ENCODE measurements at regions not wholly inside any gene's neighbourhood (a gene's known extent, or its start where the extent isn't known, plus 50 kb on each side); places are given as distances from the start of the nearest gene placed in this dataset.

GRCh38 chr15:39332846-39333245, 248.0 kb upstream of the THBS1 start:
- H3K4me1 ChIP-seq (ENCODE audit: control insufficient read depth in 1 of 2, insufficient read depth in 2 of 2, low read length in 2 of 2): peaks cover 65 to 77% of the 10 kb centered on the region in 2 donors

DNA sequence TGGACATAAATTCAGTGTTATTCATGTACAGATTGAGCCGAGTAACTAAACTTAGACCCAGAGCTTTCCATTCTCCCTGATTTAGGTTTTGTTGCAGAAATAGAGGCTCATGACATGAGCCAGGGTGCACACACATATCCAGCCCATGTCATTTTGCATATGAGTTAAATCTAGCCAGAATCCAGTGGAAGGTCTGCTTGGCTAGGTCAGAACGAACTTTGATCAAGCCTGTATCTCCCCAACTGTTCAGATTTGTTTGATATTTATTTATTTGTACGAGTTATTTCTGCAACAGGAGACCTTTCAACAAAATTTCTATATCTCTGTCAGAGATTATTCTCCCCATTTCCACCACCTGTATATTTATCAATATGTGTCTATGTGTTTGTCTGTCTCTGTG, 247.5 kb upstream of the THBS1 start:
- H3K36me3 Mint-ChIP-seq: peaks cover 0 to 3% of the 10 kb centered on the region in 2 donors
- peaks cover 59 to 72% of the 10 kb centered on the region in 2 donors for H3K4me1 ChIP-seq (ENCODE audit: control insufficient read depth in 1 of 2, insufficient read depth in 2 of 2, low read length in 2 of 2)
- H3K27me3 ChIP-seq (ENCODE audit: control insufficient read depth in 2 of 2, insufficient read depth in 2 of 2, low read length in 2 of 2): no peaks in the 10 kb centered on the region
- no peaks in the 10 kb centered on the region for H4K20me1 ChIP-seq (ENCODE audit: insufficient read depth, low read length)
- H3K9me3 ChIP-seq (replicated peaks in 1 of 2; ENCODE audit: control insufficient read depth in 1 of 2, insufficient read depth in 1 of 2, low read length in 2 of 2): no peaks in the 10 kb centered on the region
- no peak overlapping the region for H3K4me3 ChIP-seq (replicated peaks in 1 of 3; ENCODE audit: low read depth in 2 of 3, low read length in 3 of 3)
- H3K79me2 ChIP-seq (ENCODE audit: insufficient read depth, low read length): no peaks in the 10 kb centered on the region
- H3K27ac ChIP-seq (ENCODE audit: low read depth in 1 of 2, low read length in 2 of 2): peak overlapping the region in 1 of 2 donors; percentile 90
- peak overlapping the region in 5 of 7 donors; percentile 8 to 99 (median 95) for H3K27ac Mint-ChIP-seq
- TF ChIP-seq CTCF (IDR thresholded peaks at IDR 0.05): no peak
- no peak overlapping the region for H2AFZ ChIP-seq (ENCODE audit: insufficient read depth, low read depth, low read length, poor library complexity, severe bottlenecking)
- H3K36me3 ChIP-seq (replicated peaks in 1 of 2; ENCODE audit: control insufficient read depth in 1 of 2, insufficient read depth in 2 of 2, low read length in 2 of 2): no peaks in the 10 kb centered on the region
- no peak for DNase-seq
- H3K4me1 Mint-ChIP-seq: peaks cover 81% of the 10 kb centered on the region
- H3K27me3 Mint-ChIP-seq (ENCODE audit: low read depth in 3 of 3): peaks cover 0 to 2% (median 0%) of the 10 kb centered on the region in 3 donors
- intact Hi-C loops (cut with micrococcal nuclease): no loop called here
- H3K4me3 Mint-ChIP-seq: no peak overlapping the region
- no peak overlapping the region for H3K9ac ChIP-seq (ENCODE audit: insufficient read depth, low read length, poor library complexity, severe bottlenecking)
- no peak overlapping the region for H3K4me2 ChIP-seq (replicated peaks; ENCODE audit: extremely low read depth, low read length, poor library complexity, severe bottlenecking)
- no CpG with 5 or more reads among the region's 3 CpGs for WGBS (ENCODE audit: insufficient coverage)
- peaks cover 0 to 2% (median 0%) of the 10 kb centered on the region in 7 donors for H3K9me3 Mint-ChIP-seq

More at GRCh38 chr15:39332846-39333245, 248.0 kb upstream of the THBS1 start:
- H3K36me3 Mint-ChIP-seq: peaks cover 0 to 3% of the 10 kb centered on the region in 2 donors
- H3K4me2 ChIP-seq (replicated peaks; ENCODE audit: extremely low read depth, low read length, poor library complexity, severe bottlenecking): no peak overlapping the region
- intact Hi-C loops (cut with micrococcal nuclease): no loop called here
- H3K9me3 Mint-ChIP-seq: peaks cover 0 to 1% (median 0%) of the 10 kb centered on the region in 7 donors
- H3K27me3 ChIP-seq (ENCODE audit: control insufficient read depth in 2 of 2, insufficient read depth in 2 of 2, low read length in 2 of 2): no peaks in the 10 kb centered on the region
- H3K9ac ChIP-seq (ENCODE audit: insufficient read depth, low read length, poor library complexity, severe bottlenecking): no peak overlapping the region
- H3K4me1 Mint-ChIP-seq: peaks cover 87% of the 10 kb centered on the region
- 94% methylated on average over 3 of the region's 5 CpGs for WGBS (ENCODE audit: insufficient coverage)
- H3K27me3 Mint-ChIP-seq (ENCODE audit: low read depth in 3 of 3): peaks cover 0 to 2% (median 0%) of the 10 kb centered on the region in 3 donors
- H3K4me3 Mint-ChIP-seq: no peak overlapping the region
- no peaks in the 10 kb centered on the region for H4K20me1 ChIP-seq (ENCODE audit: insufficient read depth, low read length)
- H3K79me2 ChIP-seq (ENCODE audit: insufficient read depth, low read length): no peaks in the 10 kb centered on the region
- DNase-seq: no peak
- no peaks in the 10 kb centered on the region for H3K9me3 ChIP-seq (replicated peaks in 1 of 2; ENCODE audit: control insufficient read depth in 1 of 2, insufficient read depth in 1 of 2, low read length in 2 of 2)
- no peak for TF ChIP-seq CTCF (IDR thresholded peaks at IDR 0.05)
- H2AFZ ChIP-seq (ENCODE audit: insufficient read depth, low read depth, low read length, poor library complexity, severe bottlenecking): peak overlapping the region; percentile 3
- H3K27ac Mint-ChIP-seq: peak overlapping the region in 1 of 7 donors; percentile 45
- H3K27ac ChIP-seq (ENCODE audit: low read depth in 1 of 2, low read length in 2 of 2): no peak overlapping the region
- H3K36me3 ChIP-seq (replicated peaks in 1 of 2; ENCODE audit: control insufficient read depth in 1 of 2, insufficient read depth in 2 of 2, low read length in 2 of 2): no peaks in the 10 kb centered on the region
- H3K4me3 ChIP-seq (replicated peaks in 1 of 3; ENCODE audit: low read depth in 2 of 3, low read length in 3 of 3): no peak overlapping the region
